HEK293T (cell line): ENCODE measurements at regions not wholly inside any gene's neighbourhood (a gene's known extent, or its start where the extent isn't known, plus 50 kb on each side); places are given as distances from the start of the nearest gene placed in this dataset.

Experiments
- CTCF ChIA-PET: fragments of 350-600 bp; formaldehyde crosslinking; extraction: SDS; loops from one replicate; lab custom pipeline; 2021; ENCODE audit warnings: antibody characterized with exemption, inconsistent platforms; lab: Yijun Ruan, JAX
- POLR2A ChIA-PET: fragments of 350-600 bp; formaldehyde crosslinking; extraction: SDS; loops from one replicate; lab custom pipeline; 2020; ENCODE audit warnings: antibody characterized with exemption, inconsistent platforms; lab: Yijun Ruan, JAX
- DNase-seq: peaks from one replicate; pipeline ENCODE4 v3.0.0; 2012; ENCODE audit warnings: mixed read lengths; ENCODE audit errors: extremely low spot score
- ARNT ChIP-seq: fragments of 450-650 bp; IDR thresholded peaks from 2 replicates; pipeline ENCODE4 v1.6.1; 2017; ENCODE audit warnings: mild to moderate bottlenecking
- BHLHE40 ChIP-seq: fragments of 450-650 bp; IDR thresholded peaks from 2 replicates; pipeline ENCODE4 v1.6.1; 2016; ENCODE audit warnings: mild to moderate bottlenecking, moderate library complexity, borderline replicate concordance
- CTBP1 ChIP-seq: fragments of 450-650 bp; IDR thresholded peaks from 2 replicates; pipeline ENCODE4 v1.6.1; 2016; ENCODE audit warnings: borderline replicate concordance
- ELF4 ChIP-seq: fragments of 450-650 bp; IDR thresholded peaks from 2 replicates; pipeline ENCODE4 v1.6.1; 2017; ENCODE audit warnings: antibody characterized with exemption
- FOXA1 ChIP-seq: fragments of 450-650 bp; IDR thresholded peaks from 2 replicates; pipeline ENCODE4 v1.6.1; 2016; ENCODE audit warnings: mild to moderate bottlenecking
- FOXK2 ChIP-seq: fragments of 450-650 bp; IDR thresholded peaks from 2 replicates; pipeline ENCODE4 v1.6.1; 2016; ENCODE audit warnings: mild to moderate bottlenecking
- FOXM1 ChIP-seq: fragments of 450-650 bp; IDR thresholded peaks from 2 replicates; pipeline ENCODE4 v1.6.1; 2017; ENCODE audit warnings: mild to moderate bottlenecking, borderline replicate concordance
- HDGF ChIP-seq: fragments of 450-650 bp; IDR thresholded peaks from 2 replicates; pipeline ENCODE4 v1.6.1; 2017; ENCODE audit warnings: antibody characterized with exemption, borderline replicate concordance
- L3MBTL2 ChIP-seq: fragments of 450-650 bp; conservative IDR thresholded peaks from 2 replicates; pipeline ENCODE4 v1.6.1; 2016; ENCODE audit warnings: mild to moderate bottlenecking
- LEF1 ChIP-seq: fragments of 450-650 bp; IDR thresholded peaks from 2 replicates; pipeline ENCODE4 v1.6.1; 2017; ENCODE audit warnings: mild to moderate bottlenecking, borderline replicate concordance
- NFRKB ChIP-seq: fragments of 450-650 bp; IDR thresholded peaks from 2 replicates; pipeline ENCODE4 v1.6.1; 2016; ENCODE audit warnings: mild to moderate bottlenecking, moderate library complexity
- SP1 ChIP-seq: fragments of 450-650 bp; IDR thresholded peaks from 2 replicates; pipeline ENCODE4 v1.6.1; 2017
- SUZ12 ChIP-seq: fragments of 450-650 bp; IDR thresholded peaks from 2 replicates; pipeline ENCODE4 v1.6.1; 2016; ENCODE audit warnings: mild to moderate bottlenecking
- TARDBP ChIP-seq: fragments of 450-650 bp; IDR thresholded peaks from 2 replicates; pipeline ENCODE4 v1.6.1; 2016
- ZNF384 ChIP-seq: fragments of 450-650 bp; IDR thresholded peaks from 2 replicates; pipeline ENCODE4 v1.6.1; 2016
- TF ChIP-seq, protein P1 (sequence below): fragments of 450-650 bp; IDR thresholded peaks from 2 replicates; pipeline ENCODE4 v1.6.1; 2016

GRCh38 chr10:43862756-43863155 lies 214.1 kb upstream of the ZNF32 start:
- TF ChIP-seq HDGF (no peak), ZNF384 (no peak), TARDBP (no peak), SUZ12 (no peak), LEF1 (no peak), NFRKB (no peak), SP1 (no peak), ARNT (no peak), FOXM1 (no peak), CTBP1 (no peak), FOXK2 (no peak), L3MBTL2 (no peak), FOXA1 (no peak), ELF4 (no peak), BHLHE40 (no peak)
- TF ChIP-seq, protein P1, sequence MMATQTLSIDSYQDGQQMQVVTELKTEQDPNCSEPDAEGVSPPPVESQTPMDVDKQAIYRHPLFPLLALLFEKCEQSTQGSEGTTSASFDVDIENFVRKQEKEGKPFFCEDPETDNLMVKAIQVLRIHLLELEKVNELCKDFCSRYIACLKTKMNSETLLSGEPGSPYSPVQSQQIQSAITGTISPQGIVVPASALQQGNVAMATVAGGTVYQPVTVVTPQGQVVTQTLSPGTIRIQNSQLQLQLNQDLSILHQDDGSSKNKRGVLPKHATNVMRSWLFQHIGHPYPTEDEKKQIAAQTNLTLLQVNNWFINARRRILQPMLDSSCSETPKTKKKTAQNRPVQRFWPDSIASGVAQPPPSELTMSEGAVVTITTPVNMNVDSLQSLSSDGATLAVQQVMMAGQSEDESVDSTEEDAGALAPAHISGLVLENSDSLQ, result no peak
- DNase-seq, result no peak
- ChIA-PET POLR2A (no interaction called here), CTCF (interaction anchor here (0.8 kb wide), 1 partner anchor 15 kb away, joined by 3 read pairs; no protein-coding TSS in a partner anchor)

- ChIA-PET POLR2A (no interaction called here), CTCF (interaction anchor here (0.8 kb wide), 1 partner anchor 15 kb away, joined by 3 read pairs; no protein-coding TSS in a partner anchor)
- DNase-seq, result no peak
- TF ChIP-seq LEF1, result no peak
- TF ChIP-seq CTBP1, result no peak
These were observed 213.5 kb upstream of the ZNF32 start for GRCh38 chr10:43861966-43862751.

- CTCF ChIA-PET, result no interaction called here
- DNase-seq, result no peak
- POLR2A ChIA-PET, result no interaction called here
- TF ChIP-seq TARDBP (no peak), ARNT (no peak), CTBP1 (no peak), HDGF (no peak), L3MBTL2 (no peak), BHLHE40 (no peak), ELF4 (no peak)
These were observed 210.4 kb upstream of the ZNF32 start for GRCh38 chr10:43859016-43859525.

DNA sequence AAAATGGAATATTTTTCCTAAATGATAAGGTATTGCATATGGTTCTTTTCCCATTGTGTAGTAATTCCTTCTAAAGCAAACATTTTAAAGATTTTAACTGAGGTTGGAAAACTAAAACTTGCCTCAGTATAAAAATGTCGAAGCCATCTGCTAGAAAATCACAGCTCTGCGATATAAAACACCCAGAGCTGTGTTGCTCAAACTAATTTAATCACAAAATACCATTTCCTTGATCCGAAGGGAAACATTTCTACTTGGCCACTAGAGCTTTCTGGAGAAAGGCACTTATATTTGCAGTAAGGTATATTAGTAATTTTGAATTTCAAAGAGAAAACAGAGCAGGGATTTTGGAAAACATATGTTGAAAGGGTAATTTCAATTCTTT lies 209.2 kb upstream of the ZNF32 start:
- DNase-seq, result no peak
- CTCF ChIA-PET, result no interaction called here
- TF ChIP-seq HDGF, result no peak
- POLR2A ChIA-PET, result no interaction called here

- ChIA-PET POLR2A (no interaction called here), CTCF (no interaction called here)
- DNase-seq, result no peak
- TF ChIP-seq FOXA1 (no peak), HDGF (no peak), LEF1 (no peak), ARNT (no peak), FOXM1 (no peak), CTBP1 (no peak), ELF4 (no peak), NFRKB (no peak), SP1 (no peak), ZNF384 (no peak), BHLHE40 (no peak), FOXK2 (no peak), SUZ12 (no peak), TARDBP (no peak)
- TF ChIP-seq, protein P1, result no peak
These were observed 208.7 kb upstream of the ZNF32 start for GRCh38 chr10:43857206-43857930.

DNA sequence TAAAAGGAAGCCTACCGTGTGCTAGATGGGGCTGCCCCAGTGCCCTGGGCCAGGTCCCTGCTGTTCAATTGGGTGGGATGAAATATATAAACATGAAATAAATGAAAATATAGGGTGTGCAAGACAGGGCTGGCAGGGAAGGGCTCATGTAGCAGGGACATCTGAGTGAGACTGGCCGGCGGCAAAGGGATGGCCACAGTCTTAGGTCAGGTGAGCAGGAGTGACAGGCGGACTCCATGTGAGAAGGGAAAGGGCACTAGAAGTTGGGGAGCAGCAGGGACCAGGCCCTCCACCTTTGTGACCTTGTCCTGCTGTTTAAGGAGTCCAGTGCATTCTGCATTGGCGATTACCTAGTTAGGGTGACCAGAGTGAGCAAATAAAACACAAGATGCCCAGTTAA lies 207.6 kb upstream of the ZNF32 start:
- ChIA-PET CTCF (no interaction called here), POLR2A (no interaction called here)
- TF ChIP-seq ELF4, result no peak
- DNase-seq, result no peak

DNA sequence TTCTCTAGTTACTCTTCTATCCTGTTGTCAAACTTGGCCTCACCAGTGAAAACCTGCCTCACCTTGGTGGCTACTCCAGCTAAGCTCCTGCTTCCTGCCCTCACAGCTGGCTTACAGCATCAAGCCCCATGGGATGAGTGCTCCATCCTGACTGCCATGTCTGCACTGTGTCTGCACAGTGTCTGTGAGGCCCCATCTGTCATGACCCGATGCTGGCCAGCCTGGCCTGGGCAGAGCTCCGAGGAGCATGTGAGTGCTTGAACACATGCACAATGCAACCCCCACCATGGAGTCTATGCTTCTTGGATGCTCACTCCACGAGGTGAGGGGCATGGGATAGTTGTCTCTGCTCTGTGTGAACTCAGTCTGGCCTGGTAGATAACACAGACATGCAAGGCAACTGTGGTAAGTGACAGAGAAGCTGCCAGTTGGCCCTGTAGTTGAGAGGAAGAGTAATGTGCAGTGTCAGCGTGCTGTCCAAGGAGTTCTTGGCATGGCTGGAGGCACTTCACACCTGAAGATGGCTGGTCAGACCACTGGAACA lies 207.1 kb upstream of the ZNF32 start:
- ChIA-PET POLR2A (no interaction called here), CTCF (no interaction called here)
- DNase-seq, result no peak
- TF ChIP-seq HDGF (no peak), BHLHE40 (no peak), TARDBP (no peak), NFRKB (no peak), LEF1 (no peak), ARNT (no peak)
